OCI-M1 (cell line): ENCODE measurements at regions not wholly inside any gene's neighbourhood (a gene's known extent, or its start where the extent isn't known, plus 50 kb on each side); places are given as distances from the start of the nearest gene placed in this dataset.

Experiments used
- DNase-seq: peaks from one replicate; lab custom pipeline; 2025; lab: John Stamatoyannopoulos, UW

DNA sequence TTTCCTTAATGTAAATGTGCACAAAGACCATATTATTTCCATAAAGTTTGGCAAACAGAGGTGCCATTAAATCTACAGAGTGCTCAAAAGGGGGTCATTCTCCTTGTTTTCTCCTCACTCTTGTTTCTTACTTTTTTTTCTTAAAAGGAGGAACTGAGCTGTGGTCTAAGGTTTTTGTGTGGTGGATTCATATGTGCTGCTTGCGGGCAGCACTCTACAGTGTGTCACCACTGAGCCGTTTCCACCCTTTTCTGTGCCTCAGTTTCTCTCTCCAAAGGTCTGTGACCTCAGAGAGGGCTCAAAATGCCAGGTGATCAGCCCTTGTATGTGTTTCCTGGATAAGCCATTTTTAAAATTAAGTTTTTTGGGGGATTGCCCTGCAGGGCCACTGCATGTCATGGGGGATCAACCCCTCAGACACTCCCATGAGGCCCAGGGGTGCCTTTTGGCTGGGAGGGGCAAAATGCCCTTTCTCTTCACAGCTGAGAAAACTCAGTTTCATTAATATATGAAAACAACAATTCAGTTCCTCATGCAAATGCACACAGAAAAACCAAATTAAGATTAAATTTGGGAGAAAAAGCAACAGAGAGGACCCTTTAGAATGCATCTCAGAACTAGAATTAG is 56.9 kb upstream of the VOPP1 start:
- no peak for DNase-seq

GRCh38 chr7:55624813-55625212 is 52.5 kb upstream of the VOPP1 start:
- no peak for DNase-seq

DNA sequence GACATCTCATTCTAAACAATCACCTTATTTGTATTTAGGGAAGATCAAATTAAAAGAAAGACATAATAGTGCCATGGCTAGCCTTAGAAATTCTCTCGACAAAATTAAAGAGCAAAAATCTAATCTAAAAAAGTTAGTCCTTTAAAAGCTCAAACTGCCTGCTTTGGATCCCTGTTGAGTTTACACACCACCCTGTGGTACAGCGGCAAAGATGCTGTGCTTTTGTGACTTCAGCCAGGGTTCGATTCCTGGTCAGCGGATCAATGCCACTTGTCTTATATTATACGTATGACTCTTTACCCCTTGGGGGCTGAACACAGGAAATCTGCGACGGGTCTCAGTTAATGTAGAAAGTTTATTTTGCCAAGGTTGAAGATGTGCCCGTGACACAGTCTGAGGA is 51.3 kb upstream of the VOPP1 start:
- DNase-seq = no peak

- no peak for DNase-seq
Observed at GRCh38 chr7:55622241-55622640, 49.9 kb upstream of the VOPP1 start.
